MCF 10A (cell line): ENCODE measurements at regions not wholly inside any gene's neighbourhood (a gene's known extent, or its start where the extent isn't known, plus 50 kb on each side); places are given as distances from the start of the nearest gene placed in this dataset.

Source experiments
- BruUV-seq: library from RNA; stranded (reverse); fragments of 400-500 nt; replicated peaks from 2 replicates; lab custom pipeline; 2021; lab: Mats Ljungman, UMichigan
- CTCF ChIA-PET: fragments of 300-600 bp; sonication (Branson Sonifier 250); formaldehyde crosslinking; extraction: SDS; loops from one replicate; lab custom pipeline; 2021; ENCODE audit warnings: antibody characterized with exemption, inconsistent platforms; lab: Yijun Ruan, JAX
- POLR2A ChIA-PET: fragments of 300-600, 350-650 bp; sonication (Branson Sonifier 250); formaldehyde crosslinking; extraction: SDS; loops from one replicate; lab custom pipeline; 2020; ENCODE audit warnings: antibody characterized with exemption, inconsistent platforms; lab: Yijun Ruan, JAX
- DNase-seq: peaks from one replicate; pipeline ENCODE4 v3.0.0-alpha.2; 2018; ENCODE audit not compliant: unreplicated experiment
- H3K27ac Mint-ChIP-seq: one replicate; pipeline ENCODE4 v1.8.0; 2022; ENCODE audit warnings: mild to moderate bottlenecking, low read depth, mixed read lengths; ENCODE audit not compliant: unreplicated experiment
- H3K27me3 Mint-ChIP-seq: one replicate; pipeline ENCODE4 v1.8.0; 2022; ENCODE audit warnings: mixed read lengths; ENCODE audit not compliant: insufficient read depth, unreplicated experiment
- H3K36me3 Mint-ChIP-seq: one replicate; pipeline ENCODE4 v1.8.0; 2022; ENCODE audit warnings: mild to moderate bottlenecking, moderate library complexity, mixed read lengths; ENCODE audit not compliant: insufficient read depth, unreplicated experiment
- H3K4me1 Mint-ChIP-seq: one replicate; pipeline ENCODE4 v1.8.0; 2022; ENCODE audit warnings: mixed read lengths; ENCODE audit not compliant: insufficient read depth, unreplicated experiment
- H3K4me3 Mint-ChIP-seq: one replicate; pipeline ENCODE4 v1.8.0; 2022; ENCODE audit warnings: mild to moderate bottlenecking, moderate library complexity, mixed read lengths; ENCODE audit not compliant: unreplicated experiment
- H3K9me3 Mint-ChIP-seq: one replicate; pipeline ENCODE4 v1.8.0; 2022; ENCODE audit warnings: mixed read lengths; ENCODE audit not compliant: unreplicated experiment
- intact Hi-C: fragments of 100-400 bp; cut with micrococcal nuclease; formaldehyde crosslinking; loops from 2 replicates; pipeline ENCODE4 v1.14.1; 2022
- TF ChIP-seq, protein P1 (sequence below): fragments of 200-600 bp; IDR thresholded peaks from one replicate; pipeline ENCODE4 v1.8.0; 2022; ENCODE audit warnings: antibody characterized with exemption, mild to moderate bottlenecking; ENCODE audit not compliant: unreplicated experiment

DNA sequence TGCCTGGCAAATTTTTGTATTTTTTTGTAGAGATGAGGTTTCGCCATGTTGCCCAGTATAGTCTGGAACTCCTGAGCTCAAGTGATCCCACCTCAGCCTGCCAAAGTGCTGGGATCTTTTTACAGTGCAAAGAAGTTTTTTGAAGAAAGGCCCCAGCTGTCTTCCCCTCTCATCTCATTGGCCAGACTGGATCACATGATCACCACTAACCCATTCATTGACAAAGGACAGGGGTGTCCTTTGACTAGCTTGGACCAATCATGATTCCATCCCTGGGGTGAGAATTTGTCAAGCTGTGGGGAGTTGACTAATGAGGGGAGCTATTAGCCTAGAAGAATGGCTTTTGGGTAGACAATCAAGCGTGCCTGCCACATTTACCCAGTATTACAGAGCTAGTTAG lies 232.9 kb upstream of the TANK start:
- ChIA-PET CTCF (interaction anchor here (1.1 to 1.2 kb wide), 2 partner anchors 10 to 137 kb away, joined by 4 to 5 read pairs; no protein-coding TSS in a partner anchor), POLR2A (no interaction called here)
- peaks cover 10% of the 10 kb centered on the region for H3K4me1 Mint-ChIP-seq
- H3K27ac Mint-ChIP-seq: no peak overlapping the region
- no peaks in the 10 kb centered on the region for H3K27me3 Mint-ChIP-seq
- H3K4me3 Mint-ChIP-seq: no peak overlapping the region
- TF ChIP-seq, protein P1, sequence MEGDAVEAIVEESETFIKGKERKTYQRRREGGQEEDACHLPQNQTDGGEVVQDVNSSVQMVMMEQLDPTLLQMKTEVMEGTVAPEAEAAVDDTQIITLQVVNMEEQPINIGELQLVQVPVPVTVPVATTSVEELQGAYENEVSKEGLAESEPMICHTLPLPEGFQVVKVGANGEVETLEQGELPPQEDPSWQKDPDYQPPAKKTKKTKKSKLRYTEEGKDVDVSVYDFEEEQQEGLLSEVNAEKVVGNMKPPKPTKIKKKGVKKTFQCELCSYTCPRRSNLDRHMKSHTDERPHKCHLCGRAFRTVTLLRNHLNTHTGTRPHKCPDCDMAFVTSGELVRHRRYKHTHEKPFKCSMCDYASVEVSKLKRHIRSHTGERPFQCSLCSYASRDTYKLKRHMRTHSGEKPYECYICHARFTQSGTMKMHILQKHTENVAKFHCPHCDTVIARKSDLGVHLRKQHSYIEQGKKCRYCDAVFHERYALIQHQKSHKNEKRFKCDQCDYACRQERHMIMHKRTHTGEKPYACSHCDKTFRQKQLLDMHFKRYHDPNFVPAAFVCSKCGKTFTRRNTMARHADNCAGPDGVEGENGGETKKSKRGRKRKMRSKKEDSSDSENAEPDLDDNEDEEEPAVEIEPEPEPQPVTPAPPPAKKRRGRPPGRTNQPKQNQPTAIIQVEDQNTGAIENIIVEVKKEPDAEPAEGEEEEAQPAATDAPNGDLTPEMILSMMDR: no peak
- no TSS peak for BruUV-seq
- no peaks in the 10 kb centered on the region for H3K36me3 Mint-ChIP-seq
- no peak for DNase-seq
- intact Hi-C loops: no loop called here
- H3K9me3 Mint-ChIP-seq: no peaks in the 10 kb centered on the region

DNA sequence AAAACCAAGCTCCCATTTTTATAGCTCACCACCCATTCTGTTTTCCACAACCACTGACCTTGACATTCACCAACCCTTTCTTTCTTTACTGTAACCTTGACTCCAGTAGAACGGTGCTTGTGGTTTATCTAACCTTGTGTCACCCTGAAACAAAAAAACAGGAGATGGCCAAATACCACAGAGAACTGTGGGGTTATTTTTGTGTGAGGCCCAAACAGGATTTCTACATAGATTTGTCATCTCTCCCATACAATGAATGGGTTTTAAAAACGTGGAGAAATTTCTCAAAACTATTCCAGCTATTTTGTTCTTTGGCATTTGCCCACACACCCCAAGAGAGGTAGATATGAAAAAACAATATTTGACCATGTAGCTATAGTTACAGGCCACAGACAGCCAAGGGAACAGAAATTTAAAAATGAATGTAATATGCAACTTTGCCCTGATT lies 231.3 kb upstream of the TANK start:
- BruUV-seq: no TSS peak

DNA sequence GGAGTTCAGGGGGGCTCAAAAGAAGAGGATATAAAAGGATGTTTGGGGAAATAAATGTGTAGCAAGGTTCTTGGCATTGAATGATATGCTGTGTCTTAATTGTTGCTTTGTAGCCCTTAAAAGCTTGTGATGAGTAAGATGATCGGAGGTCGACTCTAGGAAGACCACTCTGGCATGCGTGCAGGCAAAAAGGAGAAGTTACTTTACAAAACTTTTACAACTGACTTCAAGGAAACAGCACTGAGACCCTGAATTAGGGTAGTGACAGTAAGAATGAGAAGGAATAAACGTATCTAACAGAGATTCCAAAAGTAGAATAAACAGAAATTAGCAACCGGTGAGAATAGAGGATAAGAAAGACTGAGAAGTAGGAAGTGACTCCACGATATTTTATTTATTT lies 228.7 kb upstream of the TANK start:
- no peaks in the 10 kb centered on the region for H3K9me3 Mint-ChIP-seq
- no peaks in the 10 kb centered on the region for H3K27me3 Mint-ChIP-seq
- TF ChIP-seq, protein P1: no peak
- no peak overlapping the region for H3K27ac Mint-ChIP-seq
- no peaks in the 10 kb centered on the region for H3K36me3 Mint-ChIP-seq
- DNase-seq: no peak
- H3K4me3 Mint-ChIP-seq: no peak overlapping the region
- intact Hi-C loops: no loop called here
- H3K4me1 Mint-ChIP-seq: peaks cover 15% of the 10 kb centered on the region
- CTCF ChIA-PET: interaction anchor here (1.1 kb wide), 1 partner anchor 41 kb away, joined by 3 read pairs; no protein-coding TSS in a partner anchor
- POLR2A ChIA-PET: no interaction called here
- no TSS peak for BruUV-seq

More for the DNA sequence above, 231.3 kb upstream of the TANK start:
- intact Hi-C loops: no loop called here
- Mint-ChIP-seq H3K9me3 (no peaks in the 10 kb centered on the region), H3K4me3 (no peak overlapping the region), H3K36me3 (no peaks in the 10 kb centered on the region), H3K27me3 (no peaks in the 10 kb centered on the region), H3K4me1 (peaks cover 15% of the 10 kb centered on the region), H3K27ac (peak overlapping the region; percentile 10)
- CTCF ChIA-PET: interaction anchor here (1.0 to 1.1 kb wide), 2 partner anchors 52 to 135 kb away, joined by 3 to 7 read pairs; no protein-coding TSS in a partner anchor
- POLR2A ChIA-PET: no interaction called here
- TF ChIP-seq, protein P1: no peak
- DNase-seq: peak; percentile 31

DNA sequence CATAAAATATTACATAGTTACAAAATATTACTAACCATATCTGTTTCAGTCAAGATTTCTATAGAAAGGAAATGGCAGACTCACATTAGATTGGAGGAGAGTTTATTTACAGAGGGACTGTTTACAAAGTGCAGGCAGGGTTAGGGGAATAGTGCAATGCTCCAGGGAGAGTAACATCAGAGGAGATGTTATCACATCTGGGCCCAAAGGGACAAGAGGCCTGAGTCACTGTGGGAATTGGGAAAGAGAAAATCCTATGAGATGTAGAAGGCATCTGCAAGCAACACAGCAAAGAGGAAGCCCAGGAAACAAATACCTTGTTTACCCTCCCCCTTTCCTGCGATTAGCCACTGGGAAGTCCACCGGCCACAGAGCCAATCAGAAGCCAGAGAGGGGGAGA lies 227.3 kb upstream of the TANK start:
- Mint-ChIP-seq H3K4me1 (peaks cover 15% of the 10 kb centered on the region), H3K9me3 (no peaks in the 10 kb centered on the region), H3K4me3 (no peak overlapping the region), H3K27me3 (no peaks in the 10 kb centered on the region), H3K36me3 (no peaks in the 10 kb centered on the region), H3K27ac (no peak overlapping the region)
- DNase-seq: peak; percentile 56
- TF ChIP-seq, protein P1: no peak
- ChIA-PET POLR2A (interaction anchor here (1.5 kb wide), 1 partner anchor 505 kb away, joined by 5 read pairs; no protein-coding TSS in a partner anchor), CTCF (interaction anchor here (0.7 kb wide), 1 partner anchor 231 kb away, joined by 4 read pairs; no protein-coding TSS in a partner anchor)
- no TSS peak for BruUV-seq
- intact Hi-C loops: no loop called here
